H9 (cell line): ENCODE measurements at regions not wholly inside any gene's neighbourhood (a gene's known extent, or its start where the extent isn't known, plus 50 kb on each side); places are given as distances from the start of the nearest gene placed in this dataset.

Experiments
- DNase-seq: peaks from one replicate; pipeline ENCODE4 v3.0.0-alpha.2; 2017
- H2AFZ ChIP-seq: one replicate; pipeline ENCODE4 v1.6.1; 2013; ENCODE audit warnings: mild to moderate bottlenecking, low read length, control low read depth, moderate library complexity
- H2AK5ac ChIP-seq: 2 replicates; pipeline ENCODE4 v1.6.1; 2013; ENCODE audit warnings: low read length, control low read depth, mixed read lengths; ENCODE audit not compliant: insufficient read length
- H2BK120ac ChIP-seq: one replicate; pipeline ENCODE4 v1.6.1; 2013; ENCODE audit warnings: low read depth, mild to moderate bottlenecking, low read length, control low read depth, inconsistent platforms; ENCODE audit not compliant: poor library complexity, severe bottlenecking
- H2BK12ac ChIP-seq: 2 replicates; pipeline ENCODE4 v1.6.1; 2013; ENCODE audit warnings: low read length, control low read depth, mixed read lengths, low read depth; ENCODE audit not compliant: insufficient read length
- H2BK15ac ChIP-seq: 2 replicates; pipeline ENCODE4 v1.6.1; 2013; ENCODE audit warnings: low read depth, low read length, control low read depth
- H2BK20ac ChIP-seq: one replicate; pipeline ENCODE4 v1.6.1; 2013; ENCODE audit warnings: low read depth, mild to moderate bottlenecking, low read length, control low read depth, inconsistent platforms; ENCODE audit not compliant: poor library complexity, severe bottlenecking
- H2BK5ac ChIP-seq: 2 replicates; pipeline ENCODE4 v1.6.1; 2013; ENCODE audit warnings: low read length, control low read depth, mixed read lengths; ENCODE audit not compliant: insufficient read length
- H3K14ac ChIP-seq: 2 replicates; pipeline ENCODE4 v1.6.1; 2013; ENCODE audit warnings: low read length, control low read depth; ENCODE audit not compliant: insufficient read depth
- H3K18ac ChIP-seq: 2 replicates; pipeline ENCODE4 v1.6.1; 2013; ENCODE audit warnings: low read depth, mild to moderate bottlenecking, mixed read lengths, low read length, control low read depth; ENCODE audit not compliant: insufficient read length
- H3K23ac ChIP-seq: 2 replicates; pipeline ENCODE4 v1.6.1; 2013; ENCODE audit warnings: low read length, control low read depth, mixed read lengths, low read depth; ENCODE audit not compliant: insufficient read length
- H3K23me2 ChIP-seq: 2 replicates; pipeline ENCODE4 v1.6.1; 2013; ENCODE audit warnings: low read depth, mild to moderate bottlenecking, mixed read lengths, low read length, control low read depth; ENCODE audit not compliant: insufficient read length, poor library complexity, severe bottlenecking
- H3K27ac ChIP-seq: 2 replicates; pipeline ENCODE4 v1.5.1; 2013; ENCODE audit warnings: low read length, control low read depth, mixed read lengths, low read depth; ENCODE audit not compliant: insufficient read length
- H3K27me3 ChIP-seq: 2 replicates; pipeline ENCODE4 v1.6.1; 2013; ENCODE audit warnings: low read length, control low read depth, inconsistent platforms; ENCODE audit not compliant: insufficient read depth
- H3K4ac ChIP-seq: 2 replicates; pipeline ENCODE4 v1.6.1; 2013; ENCODE audit warnings: low read depth, mild to moderate bottlenecking, control low read depth, inconsistent platforms, low read length, moderate library complexity
- H3K4me1 ChIP-seq: 2 replicates; pipeline ENCODE4 v1.6.1; 2013; ENCODE audit warnings: low read length, control low read depth, inconsistent platforms; ENCODE audit not compliant: insufficient read depth
- H3K4me2 ChIP-seq: 2 replicates; pipeline ENCODE4 v1.6.1; 2013; ENCODE audit warnings: low read length, control low read depth, mixed read lengths; ENCODE audit not compliant: insufficient read length, insufficient read depth
- H3K56ac ChIP-seq: 2 replicates; pipeline ENCODE4 v1.6.1; 2013; ENCODE audit warnings: low read depth, mild to moderate bottlenecking, mixed read lengths, low read length, control low read depth; ENCODE audit not compliant: insufficient read length
- H3K79me1 ChIP-seq: 2 replicates; pipeline ENCODE4 v1.6.1; 2013; ENCODE audit warnings: low read depth, mild to moderate bottlenecking, moderate library complexity, low read length, control low read depth, inconsistent platforms; ENCODE audit not compliant: insufficient read depth, poor library complexity, severe bottlenecking
- H3K79me2 ChIP-seq: 2 replicates; pipeline ENCODE4 v1.6.1; 2013; ENCODE audit warnings: low read length, control low read depth, inconsistent platforms; ENCODE audit not compliant: insufficient read depth
- H3K9ac ChIP-seq: 2 replicates; pipeline ENCODE4 v1.6.1; 2013; ENCODE audit warnings: low read length, control low read depth, mixed read lengths; ENCODE audit not compliant: insufficient read length; ENCODE audit errors: extremely low read depth
- H3K9me3 ChIP-seq: one replicate; pipeline ENCODE4 v1.6.1; 2013; ENCODE audit warnings: low read depth, low read length, inconsistent platforms; ENCODE audit not compliant: control insufficient read depth
- H3T11ph ChIP-seq: one replicate; pipeline ENCODE4 v1.6.1; 2013; ENCODE audit warnings: mild to moderate bottlenecking, low read length, control low read depth, inconsistent platforms
- H4K20me1 ChIP-seq: one replicate; pipeline ENCODE4 v1.6.1; 2013; ENCODE audit not compliant: control insufficient read depth, insufficient read length, insufficient read depth
- H4K5ac ChIP-seq: 2 replicates; pipeline ENCODE4 v1.6.1; 2013; ENCODE audit warnings: low read depth, mild to moderate bottlenecking, mixed read lengths, low read length, control low read depth; ENCODE audit not compliant: insufficient read length
- H4K8ac ChIP-seq: replicated peaks from 2 replicates; pipeline ENCODE4 v1.6.1; 2013; ENCODE audit warnings: low read length, control low read depth, mixed read lengths, low read depth; ENCODE audit not compliant: insufficient read length
- H4K91ac ChIP-seq: 2 replicates; pipeline ENCODE4 v1.6.1; 2013; ENCODE audit warnings: low read depth, mild to moderate bottlenecking, moderate library complexity, mixed read lengths, low read length, control low read depth; ENCODE audit not compliant: insufficient read length
- H3K27ac Mint-ChIP-seq, 3 experiments: 2 replicates in 2 of 3; 3 replicates in 1 of 3; pipeline ENCODE4 v1.8.0; 2020 to 2021; ENCODE audit warnings: mixed read lengths in 3 of 3, mild to moderate bottlenecking in 1 of 3, moderate library complexity in 1 of 3
- H3K27me3 Mint-ChIP-seq: 2 replicates; pipeline ENCODE4 v1.8.0; 2021; ENCODE audit warnings: low read depth, mild to moderate bottlenecking, moderate library complexity, mixed read lengths
- H3K36me3 Mint-ChIP-seq, 3 experiments: 2 replicates in 2 of 3; 3 replicates in 1 of 3; pipeline ENCODE4 v1.8.0; 2020 to 2021; ENCODE audit warnings: low read depth in 3 of 3, mixed read lengths in 3 of 3; ENCODE audit not compliant: insufficient read depth in 1 of 3
- H3K4me1 Mint-ChIP-seq, 2 experiments: 2 replicates each; pipeline ENCODE4 v1.8.0; 2020; ENCODE audit warnings: mixed read lengths in 2 of 2
- H3K4me3 Mint-ChIP-seq, 2 experiments: 2 replicates in 1 of 2; 3 replicates in 1 of 2; pipeline ENCODE4 v1.8.0; 2020 to 2021; ENCODE audit warnings: mild to moderate bottlenecking in 2 of 2, mixed read lengths in 2 of 2, moderate library complexity in 1 of 2
- H3K9me3 Mint-ChIP-seq, 2 experiments: 2 replicates in 1 of 2; 3 replicates in 1 of 2; pipeline ENCODE4 v1.8.0; 2020; ENCODE audit warnings: mild to moderate bottlenecking in 2 of 2, mixed read lengths in 2 of 2, moderate library complexity in 1 of 2
- WGBS: extraction: QIAGEN DNeasy Blood & Tissue Kit; methylation state at CpG from one replicate; pipeline ENCODE4 v1.1.7; 2013; ENCODE audit warnings: missing lambda C conversion rate, low lambda C conversion rate, mixed read lengths; ENCODE audit not compliant: insufficient read length; ENCODE audit errors: extremely low coverage; 5-methylcytosine and 5-hydroxymethylcytosine counted together
- TF ChIP-seq, protein P1 (sequence below): fragments of 200-600 bp; sonication (generic); conservative IDR thresholded peaks from 3 replicates; pipeline ENCODE4 v1.8.0; 2021; ENCODE audit warnings: antibody characterized with exemption, mild to moderate bottlenecking

DNA sequence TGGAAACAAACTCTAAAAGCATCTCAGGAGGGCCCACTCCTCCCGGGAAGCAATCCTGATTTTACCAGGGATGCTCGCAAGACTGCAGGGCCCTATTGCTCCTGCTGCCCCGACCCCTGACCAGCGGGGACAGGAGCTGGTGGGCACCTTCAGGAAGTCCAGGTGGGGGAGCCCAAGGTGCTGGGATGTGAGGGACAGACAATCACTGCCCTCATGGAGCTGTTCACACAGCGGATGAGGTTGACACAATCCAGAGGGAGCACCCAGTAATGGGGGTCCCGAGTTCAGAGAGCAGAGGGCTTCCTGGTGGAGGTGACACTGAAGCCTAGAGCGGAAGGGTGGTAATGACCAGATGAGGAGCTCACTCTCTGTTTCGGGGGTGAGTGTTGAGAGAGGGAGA lies 126.2 kb downstream of the FOXL1 start:
- H3K4me2 ChIP-seq, result no peak overlapping the region
- H3K4ac ChIP-seq, result no peak overlapping the region
- no peak overlapping the region for H3K14ac ChIP-seq
- no peak overlapping the region for H2BK20ac ChIP-seq
- no peak overlapping the region for H3T11ph ChIP-seq
- H4K91ac ChIP-seq, result no peak overlapping the region
- peaks cover 0 to 4% (median 0%) of the 10 kb centered on the region in 3 experiments; a peak in 3 of 7 replicates for H3K36me3 Mint-ChIP-seq
- no peak overlapping the region for H2AFZ ChIP-seq
- H2BK12ac ChIP-seq, result no peak overlapping the region
- no peak overlapping the region for H3K56ac ChIP-seq
- H3K27ac Mint-ChIP-seq, result no peak overlapping the region; a peak in 2 of 7 replicates
- no peak overlapping the region for H3K23ac ChIP-seq
- no peaks in the 10 kb centered on the region for H3K9me3 ChIP-seq
- no peak overlapping the region for H2BK15ac ChIP-seq
- no CpG with 5 or more reads among the region's 8 CpGs for WGBS
- H3K9ac ChIP-seq, result no peak overlapping the region
- H3K27me3 ChIP-seq, result no peaks in the 10 kb centered on the region
- H4K5ac ChIP-seq, result no peak overlapping the region
- peaks cover 5 to 6% of the 10 kb centered on the region in 2 experiments; a peak in 3 of 4 replicates for H3K4me1 Mint-ChIP-seq
- no peak overlapping the region for H4K8ac ChIP-seq
- H3K23me2 ChIP-seq, result no peaks in the 10 kb centered on the region
- H3K18ac ChIP-seq, result no peak overlapping the region
- no peak for DNase-seq
- peaks cover 15% of the 10 kb centered on the region for H3K27me3 Mint-ChIP-seq
- no peaks in the 10 kb centered on the region for H4K20me1 ChIP-seq
- TF ChIP-seq, protein P1, sequence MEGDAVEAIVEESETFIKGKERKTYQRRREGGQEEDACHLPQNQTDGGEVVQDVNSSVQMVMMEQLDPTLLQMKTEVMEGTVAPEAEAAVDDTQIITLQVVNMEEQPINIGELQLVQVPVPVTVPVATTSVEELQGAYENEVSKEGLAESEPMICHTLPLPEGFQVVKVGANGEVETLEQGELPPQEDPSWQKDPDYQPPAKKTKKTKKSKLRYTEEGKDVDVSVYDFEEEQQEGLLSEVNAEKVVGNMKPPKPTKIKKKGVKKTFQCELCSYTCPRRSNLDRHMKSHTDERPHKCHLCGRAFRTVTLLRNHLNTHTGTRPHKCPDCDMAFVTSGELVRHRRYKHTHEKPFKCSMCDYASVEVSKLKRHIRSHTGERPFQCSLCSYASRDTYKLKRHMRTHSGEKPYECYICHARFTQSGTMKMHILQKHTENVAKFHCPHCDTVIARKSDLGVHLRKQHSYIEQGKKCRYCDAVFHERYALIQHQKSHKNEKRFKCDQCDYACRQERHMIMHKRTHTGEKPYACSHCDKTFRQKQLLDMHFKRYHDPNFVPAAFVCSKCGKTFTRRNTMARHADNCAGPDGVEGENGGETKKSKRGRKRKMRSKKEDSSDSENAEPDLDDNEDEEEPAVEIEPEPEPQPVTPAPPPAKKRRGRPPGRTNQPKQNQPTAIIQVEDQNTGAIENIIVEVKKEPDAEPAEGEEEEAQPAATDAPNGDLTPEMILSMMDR, result no peak
- H3K79me2 ChIP-seq, result no peaks in the 10 kb centered on the region
- peaks cover 3 to 8% of the 10 kb centered on the region in 2 experiments; a peak in 4 of 5 replicates for H3K9me3 Mint-ChIP-seq
- no peak overlapping the region for H3K27ac ChIP-seq
- no peaks in the 10 kb centered on the region for H3K79me1 ChIP-seq
- H2AK5ac ChIP-seq, result no peak overlapping the region
- H2BK120ac ChIP-seq, result no peak overlapping the region
- no peak overlapping the region for H2BK5ac ChIP-seq
- no peak overlapping the region for H3K4me3 Mint-ChIP-seq
- H3K4me1 ChIP-seq, result no peaks in the 10 kb centered on the region
